K562 (cell line): ENCODE measurements at regions not wholly inside any gene's neighbourhood (a gene's known extent, or its start where the extent isn't known, plus 50 kb on each side); places are given as distances from the start of the nearest gene placed in this dataset.

Experiments
- ATAC-seq: fragments of 200-7000 bp; cut with Tn5 transposase; 3 replicates; pipeline ENCODE4 v1.9.1; 2020; ENCODE audit warnings: moderate library complexity
- BruUV-seq: library from RNA; stranded (reverse); fragments of 400-500 nt; replicated peaks from 2 replicates; lab custom pipeline; 2021; lab: Mats Ljungman, UMichigan
- CTCF ChIA-PET: fragments of 300-600 bp; formaldehyde crosslinking; extraction: SDS; loops from one replicate; lab custom pipeline; 2021; ENCODE audit warnings: low intra/inter-chr PET ratio; lab: Yijun Ruan, JAX
- POLR2A ChIA-PET: fragments of 300-600, 350-650 bp; sonication (Branson Sonifier 250); formaldehyde crosslinking; extraction: SDS; loops from one replicate; lab custom pipeline; 2021; ENCODE audit warnings: antibody characterized with exemption, inconsistent platforms; lab: Yijun Ruan, JAX
- DNase-seq, 4 experiments: peaks; one replicate each; pipeline versions ENCODE4 v3.0.0 to v3.0.0-alpha.2; 2011 to 2018; ENCODE audit warnings: low spot score in 3 of 4, mixed read lengths in 3 of 4; ENCODE audit errors: extremely low read depth in 1 of 4
- FAIRE-seq: peaks from 2 replicates; lab custom pipeline; 2011; peaks lifted over from hg19 to GRCh38; lab: Jason Lieb, UNC
- H2AFZ ChIP-seq: 2 replicates; pipeline ENCODE4 v1.6.0; 2011; ENCODE audit warnings: low read depth, low read length, control low read depth, inconsistent platforms
- H3K27ac ChIP-seq: fragments of 200-600 bp; 3 replicates; pipeline ENCODE4 v1.8.0; 2011; ENCODE audit warnings: low read depth, mild to moderate bottlenecking, control low read depth, inconsistent platforms, low read length, moderate library complexity, mixed read lengths; ENCODE audit errors: extremely low read depth
- H3K27me3 ChIP-seq, 2 experiments: fragments of 300-600 bp in 1 of 2; 2 replicates in 1 of 2; 3 replicates in 1 of 2; pipeline versions ENCODE4 v1.6.0 to v1.8.0; 2011; ENCODE audit warnings: inconsistent platforms in 2 of 2, low read length in 2 of 2, mild to moderate bottlenecking in 1 of 2, mixed read lengths in 1 of 2, moderate library complexity in 1 of 2; ENCODE audit not compliant: control insufficient read depth in 2 of 2, insufficient read depth in 2 of 2
- H3K36me3 ChIP-seq: fragments of 300-600 bp; 3 replicates; pipeline ENCODE4 v1.8.0; 2011; ENCODE audit warnings: mild to moderate bottlenecking, low read length, inconsistent platforms; ENCODE audit not compliant: control insufficient read depth, insufficient read depth
- H3K4me1 ChIP-seq, 2 experiments: fragments of 200-600 bp in 1 of 2; replicated peaks in 1 of 2; 2 replicates in 1 of 2; 3 replicates in 1 of 2; pipeline versions ENCODE4 v1.5.1 to v1.8.0; 2011; ENCODE audit warnings: inconsistent platforms in 2 of 2, low read length in 2 of 2, mild to moderate bottlenecking in 1 of 2, mixed read lengths in 1 of 2, moderate library complexity in 1 of 2; ENCODE audit not compliant: control insufficient read depth in 2 of 2, insufficient read depth in 2 of 2
- H3K4me2 ChIP-seq: 2 replicates; pipeline ENCODE4 v1.6.1; 2011; ENCODE audit warnings: low read length, control low read depth, inconsistent platforms, mixed read lengths; ENCODE audit not compliant: insufficient read depth
- H3K4me3 ChIP-seq: fragments of 200-600 bp; sonication (generic), shearing (Covaris generic); 2 replicates; pipeline ENCODE4 v1.5.1; 2016; ENCODE audit warnings: control low read depth, inconsistent platforms
- H3K79me2 ChIP-seq: fragments of 200-600 bp; 3 replicates; pipeline ENCODE4 v1.8.0; 2011; ENCODE audit warnings: low read length, inconsistent platforms; ENCODE audit not compliant: control insufficient read depth, insufficient read depth
- H3K9ac ChIP-seq, 2 experiments: 2 replicates each; pipeline versions ENCODE4 v1.6.0 to v1.6.1; 2011; ENCODE audit warnings: low read depth in 2 of 2, low read length in 2 of 2, control low read depth in 1 of 2, inconsistent platforms in 1 of 2, mild to moderate bottlenecking in 1 of 2, mixed read lengths in 1 of 2; ENCODE audit not compliant: insufficient read depth in 1 of 2
- H3K9me1 ChIP-seq: one replicate; pipeline ENCODE4 v1.6.0; 2011; ENCODE audit warnings: inconsistent platforms, mild to moderate bottlenecking, low read length, moderate library complexity; ENCODE audit not compliant: control insufficient read depth, insufficient read depth
- H3K9me3 ChIP-seq: replicated peaks from 2 replicates; pipeline ENCODE4 v1.5.1; 2011; ENCODE audit warnings: low read depth, low read length, inconsistent platforms; ENCODE audit not compliant: control insufficient read depth, insufficient read depth
- H4K20me1 ChIP-seq: replicated peaks from 2 replicates; pipeline ENCODE4 v1.6.1; 2011; ENCODE audit warnings: low read length, inconsistent platforms, mixed read lengths; ENCODE audit not compliant: control insufficient read depth, insufficient read depth
- RAD21 ChIP-seq, 2 experiments: fragments of 250-450 bp in 1 of 2; fragments of 450-650 bp in 1 of 2; sonication (Bioruptor Pico) in 1 of 2; formaldehyde crosslinking in 1 of 2; IDR thresholded peaks in 1 of 2; conservative IDR thresholded peaks in 1 of 2; 2 replicates each; pipeline versions ENCODE4 v1.4.0 to v1.8.0; 2020 to 2022; ENCODE audit warnings: mild to moderate bottlenecking in 2 of 2, moderate library complexity in 1 of 2
- SETDB1 ChIP-seq: IDR thresholded peaks from one replicate; pipeline ENCODE4 v1.6.1; 2012; ENCODE audit warnings: low read length, control low read depth, inconsistent platforms
- SMC3 ChIP-seq: conservative IDR thresholded peaks from 2 replicates; pipeline ENCODE4 v1.6.1; 2011; ENCODE audit warnings: low read depth, low read length, improper control_type of control experiment; ENCODE audit not compliant: insufficient read depth
- STAG1 ChIP-seq: sonication (generic); formaldehyde crosslinking; IDR thresholded peaks from 2 replicates; pipeline ENCODE4 v1.5.0; 2020; ENCODE audit warnings: missing genetic modification reagents, borderline replicate concordance
- TRIM28 ChIP-seq: fragments of 450-650 bp; IDR thresholded peaks from 2 replicates; pipeline ENCODE4 v1.6.1; 2017
- WGBS: fragments of 100-300 bp; shearing (Covaris generic); methylation state at CpG from one replicate; pipeline ENCODE4 v1.1.6; 2016; ENCODE audit warnings: low coverage, mixed read lengths; ENCODE audit not compliant: insufficient coverage; ENCODE audit errors: missing lambda C conversion rate; 5-methylcytosine and 5-hydroxymethylcytosine counted together
- in situ Hi-C: fragments of 300-500 bp; cut with MboI; formaldehyde crosslinking; loops from 4 replicates; pipeline ENCODE4 v1.15.0; 2018; ENCODE audit warnings: inconsistent platforms, mixed read lengths
- intact Hi-C: fragments of 100-400 bp; cut with micrococcal nuclease; formaldehyde crosslinking; loops from 2 replicates; pipeline ENCODE4 v1.14.2; 2022
- TF ChIP-seq, protein P1 (sequence below), 2 experiments: IDR thresholded peaks; 2 replicates each; pipeline ENCODE4 v1.6.1; 2012; ENCODE audit warnings: improper control_type of control experiment in 2 of 2, low read depth in 2 of 2, low read length in 2 of 2, borderline replicate concordance in 1 of 2
- TF ChIP-seq, protein P2 (sequence below), 3 experiments: IDR thresholded peaks in 2 of 3; conservative IDR thresholded peaks in 1 of 3; 2 replicates each; pipeline ENCODE4 v1.5.1; 2011 to 2012; ENCODE audit warnings: low read length in 3 of 3, mild to moderate bottlenecking in 3 of 3, control low read depth in 2 of 3, improper control_type of control experiment in 1 of 3, inconsistent platforms in 1 of 3, low read depth in 1 of 3, mixed read lengths in 1 of 3, moderate library complexity in 1 of 3; ENCODE audit not compliant: insufficient read depth in 2 of 3

DNA sequence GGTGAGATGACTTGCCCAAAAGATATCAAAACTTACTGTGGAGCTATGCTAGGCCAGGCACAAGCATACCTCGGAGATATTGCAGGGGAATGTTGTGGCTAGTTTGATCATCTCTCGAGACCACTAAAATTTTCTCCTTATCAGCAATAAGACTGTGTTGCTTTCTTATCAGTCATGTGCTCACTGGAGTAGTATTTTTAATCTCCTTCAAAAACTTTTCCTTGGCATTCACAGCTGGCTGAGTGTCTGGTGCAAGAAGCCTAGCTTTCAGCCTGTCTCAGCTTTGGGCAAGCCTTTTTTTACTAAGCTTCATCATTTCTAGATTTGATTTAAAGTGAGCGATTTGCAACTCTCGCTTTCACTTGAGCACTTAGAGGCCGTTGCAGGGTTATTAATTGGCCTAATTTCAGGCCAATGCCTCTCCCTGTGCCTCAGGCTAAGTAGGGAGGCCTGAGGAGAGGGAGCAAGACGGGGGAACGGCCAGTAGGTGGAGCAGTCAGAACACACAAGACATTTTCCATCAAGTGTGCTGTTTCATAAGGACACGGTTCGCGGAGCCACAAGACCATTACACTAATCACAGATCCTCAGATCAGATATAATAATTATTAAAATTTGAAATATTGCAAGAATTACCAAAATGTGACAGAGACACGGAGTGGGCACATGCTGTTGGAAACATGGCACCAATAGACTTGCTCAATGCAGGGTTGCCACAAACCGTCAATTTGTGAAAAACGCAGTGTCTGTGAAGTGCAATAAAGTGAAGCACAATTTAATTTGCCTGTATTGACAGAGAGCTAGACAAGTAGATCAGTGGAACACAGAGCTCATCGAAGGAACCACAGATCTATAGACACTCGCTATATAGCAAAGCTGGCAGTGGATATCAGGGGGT, 106.8 kb upstream of the SIRPG start:
- no TSS peak for BruUV-seq
- H3K79me2 ChIP-seq: no peaks in the 10 kb centered on the region
- no peaks in the 10 kb centered on the region; a peak in 1 of 5 replicates for H3K27me3 ChIP-seq
- no peaks in the 10 kb centered on the region for H3K36me3 ChIP-seq
- no peak overlapping the region for H2AFZ ChIP-seq
- no peaks in the 10 kb centered on the region for H3K9me3 ChIP-seq
- in situ Hi-C loops: loop anchor here (25.0 kb wide), 1 partner anchor 252 kb away; no protein-coding TSS in a partner anchor
- DNase-seq (peak; percentile 29 to 65 (median 44)), ATAC-seq (peak; percentile 91), FAIRE-seq (peak; percentile 60)
- H4K20me1 ChIP-seq: no peaks in the 10 kb centered on the region
- H3K9ac ChIP-seq: no peak overlapping the region
- intact Hi-C loops: loop anchor here (5.0 kb wide), 1 partner anchor 688 kb away; no protein-coding TSS in a partner anchor
- 2% methylated on average over 13 of the region's 15 CpGs for WGBS
- H3K27ac ChIP-seq: no peak overlapping the region
- peak; percentile 52; the same call in 1 of the 2 replicates for TF ChIP-seq STAG1
- TF ChIP-seq, protein P1, sequence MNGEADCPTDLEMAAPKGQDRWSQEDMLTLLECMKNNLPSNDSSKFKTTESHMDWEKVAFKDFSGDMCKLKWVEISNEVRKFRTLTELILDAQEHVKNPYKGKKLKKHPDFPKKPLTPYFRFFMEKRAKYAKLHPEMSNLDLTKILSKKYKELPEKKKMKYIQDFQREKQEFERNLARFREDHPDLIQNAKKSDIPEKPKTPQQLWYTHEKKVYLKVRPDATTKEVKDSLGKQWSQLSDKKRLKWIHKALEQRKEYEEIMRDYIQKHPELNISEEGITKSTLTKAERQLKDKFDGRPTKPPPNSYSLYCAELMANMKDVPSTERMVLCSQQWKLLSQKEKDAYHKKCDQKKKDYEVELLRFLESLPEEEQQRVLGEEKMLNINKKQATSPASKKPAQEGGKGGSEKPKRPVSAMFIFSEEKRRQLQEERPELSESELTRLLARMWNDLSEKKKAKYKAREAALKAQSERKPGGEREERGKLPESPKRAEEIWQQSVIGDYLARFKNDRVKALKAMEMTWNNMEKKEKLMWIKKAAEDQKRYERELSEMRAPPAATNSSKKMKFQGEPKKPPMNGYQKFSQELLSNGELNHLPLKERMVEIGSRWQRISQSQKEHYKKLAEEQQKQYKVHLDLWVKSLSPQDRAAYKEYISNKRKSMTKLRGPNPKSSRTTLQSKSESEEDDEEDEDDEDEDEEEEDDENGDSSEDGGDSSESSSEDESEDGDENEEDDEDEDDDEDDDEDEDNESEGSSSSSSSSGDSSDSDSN (IDR thresholded peaks at IDR 0.05; ENCODE audit: borderline replicate concordance in 1 of 2, low read depth in 2 of 2, low read length in 2 of 2): 0 out of 4 replicates have a peak, but pooled peaks of 1 of the 2 experiments have one; percentile 29
- TF ChIP-seq SMC3: peak; percentile 33; the same call in 1 of the 2 replicates
- TF ChIP-seq RAD21 (CRISPR knock-in tag; conservative IDR thresholded peaks at IDR 0.05 in 1 of 2, IDR thresholded peaks at IDR 0.05 in 1 of 2): peak; percentile 54 to 64
- TF ChIP-seq TRIM28: no peak
- TF ChIP-seq SETDB1: no peak
- TF ChIP-seq, protein P2, sequence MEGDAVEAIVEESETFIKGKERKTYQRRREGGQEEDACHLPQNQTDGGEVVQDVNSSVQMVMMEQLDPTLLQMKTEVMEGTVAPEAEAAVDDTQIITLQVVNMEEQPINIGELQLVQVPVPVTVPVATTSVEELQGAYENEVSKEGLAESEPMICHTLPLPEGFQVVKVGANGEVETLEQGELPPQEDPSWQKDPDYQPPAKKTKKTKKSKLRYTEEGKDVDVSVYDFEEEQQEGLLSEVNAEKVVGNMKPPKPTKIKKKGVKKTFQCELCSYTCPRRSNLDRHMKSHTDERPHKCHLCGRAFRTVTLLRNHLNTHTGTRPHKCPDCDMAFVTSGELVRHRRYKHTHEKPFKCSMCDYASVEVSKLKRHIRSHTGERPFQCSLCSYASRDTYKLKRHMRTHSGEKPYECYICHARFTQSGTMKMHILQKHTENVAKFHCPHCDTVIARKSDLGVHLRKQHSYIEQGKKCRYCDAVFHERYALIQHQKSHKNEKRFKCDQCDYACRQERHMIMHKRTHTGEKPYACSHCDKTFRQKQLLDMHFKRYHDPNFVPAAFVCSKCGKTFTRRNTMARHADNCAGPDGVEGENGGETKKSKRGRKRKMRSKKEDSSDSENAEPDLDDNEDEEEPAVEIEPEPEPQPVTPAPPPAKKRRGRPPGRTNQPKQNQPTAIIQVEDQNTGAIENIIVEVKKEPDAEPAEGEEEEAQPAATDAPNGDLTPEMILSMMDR (IDR thresholded peaks at IDR 0.05 in 2 of 3, conservative IDR thresholded peaks at IDR 0.05 in 1 of 3; ENCODE audit: insufficient read depth in 2 of 3, low read depth in 1 of 3, low read length in 3 of 3): peak; percentile 67 to 72 (median 67)
- CTCF ChIA-PET: interaction anchor here (0.6 to 1.1 kb wide), 2 partner anchors 13 to 190 kb away, joined by 3 to 4 read pairs; no protein-coding TSS in a partner anchor
- POLR2A ChIA-PET: interaction anchor here (1.2 kb wide), 1 partner anchor 18 kb away, joined by 4 read pairs; no protein-coding TSS in a partner anchor
- no peak overlapping the region for H3K4me2 ChIP-seq
- no peak overlapping the region for H3K4me3 ChIP-seq
- H3K4me1 ChIP-seq: no peaks in the 10 kb centered on the region
- no peaks in the 10 kb centered on the region for H3K9me1 ChIP-seq
